GM19455 (cell line): ENCODE measurements at regions not wholly inside any gene's neighbourhood (a gene's known extent, or its start where the extent isn't known, plus 50 kb on each side); places are given as distances from the start of the nearest gene placed in this dataset.
"Not testable (repeated sequence)": the region's sequence is repeated elsewhere in the genome, so short reads cannot be mapped to it uniquely, and the experiment has no call there.

Experiments
- ATAC-seq: cut with Tn5 transposase; IDR thresholded peaks from one replicate; pipeline ENCODE4 v1.9.1; 2021; ENCODE audit not compliant: unreplicated experiment

DNA sequence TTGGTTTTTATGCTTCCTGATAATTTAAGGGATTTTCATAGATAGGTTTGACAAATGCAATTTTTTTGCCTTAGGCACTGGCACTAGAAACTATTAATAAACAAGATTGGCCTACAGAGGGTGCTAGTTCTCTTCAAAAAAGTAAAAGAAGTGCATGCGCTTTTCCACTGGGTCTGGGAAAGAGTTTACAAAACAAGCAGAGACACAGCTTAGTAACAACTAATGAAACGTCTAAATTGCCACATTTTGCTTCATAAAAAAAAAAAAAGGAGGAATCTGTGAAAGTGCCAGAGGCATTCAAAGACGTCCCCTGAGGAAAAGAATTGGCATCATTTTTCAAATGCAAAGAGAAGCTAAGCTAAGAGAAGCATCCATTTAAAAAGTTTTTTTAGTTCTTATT, 58.3 kb upstream of the EEA1 start:
- peak; percentile 30 for ATAC-seq

GRCh38 chr12:92987846-92988621, 58.9 kb upstream of the EEA1 start:
- ATAC-seq: peak; percentile 85

DNA sequence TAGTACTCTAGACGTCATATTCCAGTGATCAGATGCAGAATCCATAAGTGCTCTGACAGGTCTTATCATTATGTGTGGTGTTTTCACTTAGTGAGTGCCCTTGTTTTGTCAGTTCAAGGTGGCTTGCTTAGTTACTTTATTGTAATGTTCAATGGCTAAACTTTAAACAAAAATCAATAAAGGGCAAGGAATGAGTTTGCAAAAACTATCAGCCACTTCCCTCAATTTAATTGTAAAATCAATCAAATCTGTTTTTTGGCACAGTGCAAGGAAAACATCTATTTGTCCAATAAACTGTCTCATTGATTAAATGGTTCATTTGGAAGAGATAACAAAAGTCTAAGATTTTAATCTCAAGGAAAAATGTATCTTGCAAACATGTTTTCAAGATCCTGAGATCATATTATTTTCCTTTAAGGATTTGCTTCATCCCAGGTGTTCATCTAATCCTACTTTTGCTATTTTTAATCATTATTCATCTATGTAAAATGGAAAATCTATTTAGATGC, 59.6 kb upstream of the EEA1 start:
- ATAC-seq: no peak

- ATAC-seq: no peak
Observed at GRCh38 chr12:92989715-92990484, 60.8 kb upstream of the EEA1 start.

- ATAC-seq: no peak
Observed at GRCh38 chr12:92991134-92991533, 62.0 kb upstream of the EEA1 start.

GRCh38 chr12:92992041-92992440, 62.9 kb upstream of the EEA1 start:
- no peak for ATAC-seq

GRCh38 chr12:92993259-92993658, 64.2 kb upstream of the EEA1 start:
- no peak for ATAC-seq

- ATAC-seq: peak; percentile 73
Observed at GRCh38 chr12:92995258-92995903, 66.3 kb upstream of the EEA1 start.

GRCh38 chr12:93000026-93000425, 70.9 kb upstream of the EEA1 start:
- ATAC-seq: no peak

DNA sequence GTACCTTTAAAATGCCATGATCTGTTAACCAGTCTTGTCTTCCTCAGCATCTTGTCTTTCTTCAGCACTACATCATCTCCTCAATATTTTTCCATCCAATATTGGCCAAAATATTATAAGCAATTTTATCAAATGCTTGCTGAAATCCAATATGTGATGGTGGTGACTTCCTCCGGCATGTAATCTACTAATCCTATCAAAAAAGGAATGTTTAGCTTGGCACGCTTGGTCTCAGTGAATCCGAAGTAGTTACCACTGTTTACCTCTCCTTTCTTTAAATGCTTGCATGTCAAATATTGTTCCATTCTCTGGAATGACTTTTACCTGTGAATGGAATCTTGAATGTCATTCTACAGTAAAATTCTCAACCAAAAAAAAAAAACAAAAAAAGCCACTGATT, 72.3 kb upstream of the EEA1 start:
- no peak for ATAC-seq

- no peak for ATAC-seq
Observed at GRCh38 chr12:93002293-93003054, 73.4 kb upstream of the EEA1 start.

- no peak for ATAC-seq
Observed at GRCh38 chr12:93003531-93004239, 74.6 kb upstream of the EEA1 start.

DNA sequence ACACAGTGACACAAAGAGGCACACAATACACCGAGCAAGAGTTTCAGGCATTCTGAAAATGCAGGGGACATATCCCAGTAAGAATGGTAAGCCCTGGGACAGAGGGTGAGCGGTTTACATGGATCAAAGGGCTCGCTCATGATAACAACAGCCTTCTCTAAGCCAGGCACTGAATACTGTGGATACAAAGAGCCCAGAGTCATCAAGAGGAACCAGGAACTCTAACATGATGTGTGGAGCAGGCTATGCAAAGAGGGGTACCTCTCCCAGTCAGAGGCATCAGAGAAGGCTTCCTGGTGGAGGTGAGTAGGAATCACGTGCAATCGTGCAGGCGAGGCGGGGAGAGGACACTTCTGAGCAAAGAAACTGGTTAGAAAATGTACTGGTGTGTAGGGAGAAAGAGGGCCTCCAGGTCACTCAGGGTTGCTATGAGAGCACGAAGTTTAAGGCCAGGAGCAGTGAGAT, 76.9 kb upstream of the EEA1 start:
- ATAC-seq: no peak

GRCh38 chr12:93006471-93007208, 77.5 kb upstream of the EEA1 start:
- ATAC-seq: no peak

DNA sequence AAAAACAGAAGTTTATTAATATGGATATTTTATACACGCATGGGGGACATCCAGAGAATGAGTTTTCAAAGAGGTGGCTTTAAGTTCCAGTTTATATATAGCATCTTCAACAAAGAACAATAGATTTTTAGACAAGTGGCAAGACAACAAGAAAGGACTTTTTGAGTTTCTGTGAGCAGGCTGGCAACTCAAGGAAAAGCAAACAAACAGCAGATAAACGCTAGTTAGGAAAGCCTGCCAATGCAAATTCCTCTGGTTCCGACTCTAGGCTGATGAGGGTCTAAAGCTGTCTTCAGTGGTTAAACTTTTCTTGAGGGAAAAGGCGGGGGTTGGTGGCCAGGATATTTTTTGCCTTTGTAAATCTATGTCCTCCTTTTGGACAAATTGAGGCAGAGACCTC, 78.4 kb upstream of the EEA1 start:
- ATAC-seq: no peak

DNA sequence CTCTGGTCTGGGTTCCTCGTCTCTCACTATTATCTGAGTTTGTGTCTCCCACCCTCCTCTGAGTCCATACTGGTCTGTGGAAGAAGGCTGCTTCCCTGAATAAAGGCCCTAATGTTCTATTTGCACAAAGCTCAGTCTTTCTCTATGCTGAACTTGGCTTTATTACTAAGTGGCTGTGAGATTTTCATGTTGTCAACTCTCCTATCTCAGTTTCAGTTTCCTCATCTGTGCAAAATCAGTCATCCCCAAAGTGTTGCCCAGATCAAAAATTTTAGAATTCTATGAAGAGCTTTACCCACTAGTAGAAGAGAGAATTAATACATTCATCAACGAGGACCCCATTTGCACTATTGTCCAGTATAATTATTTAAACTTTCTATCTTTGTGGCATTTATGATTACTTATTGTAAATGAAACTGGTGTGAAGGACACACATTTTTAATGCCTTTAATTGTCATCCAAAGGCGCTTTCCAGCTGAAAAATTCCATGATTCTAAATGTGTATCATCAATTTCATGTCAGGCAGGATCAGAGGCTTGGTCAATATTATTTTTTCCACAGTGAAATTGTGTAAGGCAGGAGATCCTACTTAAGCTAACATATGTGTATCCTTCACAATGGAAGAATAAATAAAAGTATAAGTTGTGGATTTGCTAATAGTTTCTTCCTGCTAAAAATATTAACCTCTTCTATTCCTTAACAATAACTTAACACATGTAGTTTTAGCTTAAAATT, 79.1 kb upstream of the EEA1 start:
- ATAC-seq: peak; percentile 83

DNA sequence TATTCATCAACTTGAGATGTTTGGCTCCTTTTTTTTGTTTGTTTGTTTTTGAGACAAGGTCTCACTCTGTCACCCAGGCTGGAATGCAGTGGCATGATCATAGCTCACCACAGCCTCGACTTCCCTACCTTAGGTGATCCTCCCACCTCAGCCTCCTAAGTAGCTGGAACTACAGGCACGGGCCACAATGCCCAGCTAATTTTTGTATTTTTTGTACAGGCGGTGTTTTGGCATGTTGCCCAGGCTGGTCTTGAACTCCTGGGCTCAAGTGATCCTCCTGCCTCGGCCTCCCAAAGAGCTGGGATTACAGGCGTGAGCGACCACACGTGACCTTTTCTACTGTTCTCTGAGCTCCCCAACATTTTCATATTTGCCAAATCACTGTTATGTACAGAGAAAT, 79.8 kb upstream of the EEA1 start:
- not testable (repeated sequence) for ATAC-seq

GRCh38 chr12:93009533-93009932, 80.4 kb upstream of the EEA1 start:
- ATAC-seq: no peak

- ATAC-seq: no peak
Observed at GRCh38 chr12:93010461-93010860, 81.4 kb upstream of the EEA1 start.
